Keratinocyte (primary cell): ENCODE measurements at regions not wholly inside any gene's neighbourhood (a gene's known extent, or its start where the extent isn't known, plus 50 kb on each side); places are given as distances from the start of the nearest gene placed in this dataset.

Experiments used
- DNase-seq: peaks from one replicate; pipeline ENCODE4 v3.0.0-alpha.2; 2011; ENCODE audit warnings: low read depth, missing footprints, low spot score
- FAIRE-seq: peaks from 2 replicates; lab custom pipeline; 2011; peaks lifted over from hg19 to GRCh38; lab: Jason Lieb, UNC
- H2AFZ ChIP-seq: 2 replicates; pipeline ENCODE4 v1.6.0; 2012; ENCODE audit warnings: low read length, control low read depth, inconsistent platforms; ENCODE audit not compliant: control insufficient read depth
- H3K27ac ChIP-seq: 2 replicates; pipeline ENCODE4 v1.5.1; 2011; ENCODE audit warnings: low read length; ENCODE audit not compliant: control insufficient read depth, insufficient read depth
- H3K27me3 ChIP-seq: 3 replicates; pipeline ENCODE4 v1.6.0; 2011; ENCODE audit warnings: low read length; ENCODE audit not compliant: control insufficient read depth, insufficient read depth; ENCODE audit errors: extremely low read depth
- H3K36me3 ChIP-seq, 2 experiments: 2 replicates in 1 of 2; 3 replicates in 1 of 2; pipeline ENCODE4 v1.5.1; 2011; ENCODE audit warnings: low read length in 2 of 2, mild to moderate bottlenecking in 1 of 2; ENCODE audit not compliant: control insufficient read depth in 2 of 2, insufficient read depth in 2 of 2; ENCODE audit errors: extremely low read depth in 1 of 2
- H3K4me1 ChIP-seq: 3 replicates; pipeline ENCODE4 v1.5.1; 2011; ENCODE audit warnings: low read length; ENCODE audit not compliant: control insufficient read depth, insufficient read depth; ENCODE audit errors: extremely low read depth
- H3K4me2 ChIP-seq: 3 replicates; pipeline ENCODE4 v1.6.0; 2011; ENCODE audit warnings: low read depth, low read length; ENCODE audit not compliant: control insufficient read depth, insufficient read depth; ENCODE audit errors: extremely low read depth
- H3K4me3 ChIP-seq, 3 experiments: fragments of 200-600 bp in 1 of 3; sonication (generic) in 1 of 3; 2 replicates in 2 of 3; 3 replicates in 1 of 3; pipeline ENCODE4 v1.5.1; 2011 to 2016; ENCODE audit warnings: low read length in 3 of 3, mild to moderate bottlenecking in 3 of 3, control low read depth in 2 of 3, inconsistent platforms in 1 of 3, low read depth in 1 of 3, mixed read lengths in 1 of 3, mixed run types in 1 of 3, moderate library complexity in 1 of 3; ENCODE audit not compliant: control insufficient read depth in 2 of 3, insufficient read depth in 2 of 3; ENCODE audit errors: extremely low read depth in 1 of 3
- H3K79me2 ChIP-seq: 2 replicates; pipeline ENCODE4 v1.6.0; 2012; ENCODE audit warnings: low read length; ENCODE audit not compliant: control insufficient read depth, insufficient read depth
- H3K9ac ChIP-seq: 3 replicates; pipeline ENCODE4 v1.6.0; 2011; ENCODE audit warnings: low read length; ENCODE audit not compliant: control insufficient read depth, insufficient read depth; ENCODE audit errors: extremely low read depth
- H3K9me1 ChIP-seq: 3 replicates; pipeline ENCODE4 v1.6.0; 2011; ENCODE audit warnings: low read length; ENCODE audit not compliant: control insufficient read depth, insufficient read depth; ENCODE audit errors: extremely low read depth
- H3K9me3 ChIP-seq: 2 replicates; pipeline ENCODE4 v1.5.1; 2012; ENCODE audit warnings: low read depth, low read length; ENCODE audit not compliant: control insufficient read depth
- H4K20me1 ChIP-seq: 3 replicates; pipeline ENCODE4 v1.6.0; 2011; ENCODE audit warnings: low read length; ENCODE audit not compliant: control insufficient read depth, insufficient read depth; ENCODE audit errors: extremely low read depth
- EZH2 ChIP-seq: IDR thresholded peaks from one replicate; pipeline ENCODE4 v1.6.1; 2012; ENCODE audit warnings: inconsistent platforms, mild to moderate bottlenecking, low read length, moderate library complexity
- dilution Hi-C: fragments of 300-500 bp; cut with MboI; formaldehyde crosslinking; loops from one replicate; pipeline ENCODE4 v1.7.0; 2020; ENCODE audit warnings: low sequenced_read_pairs; ENCODE audit not compliant: extremely low pct_ligation_motif_present
- TF ChIP-seq, protein P1 (sequence below), 3 experiments: IDR thresholded peaks in 1 of 3; conservative IDR thresholded peaks in 1 of 3; optimal IDR thresholded peaks in 1 of 3; 2 replicates in 2 of 3; 3 replicates in 1 of 3; pipeline versions ENCODE3 to v1.5.1; 2011; ENCODE audit warnings: low read length in 3 of 3, mild to moderate bottlenecking in 3 of 3, moderate library complexity in 2 of 3, control low read depth in 1 of 3, inconsistent platforms in 1 of 3; ENCODE audit not compliant: insufficient read depth in 2 of 3; ENCODE audit errors: extremely low read depth in 1 of 3

DNA sequence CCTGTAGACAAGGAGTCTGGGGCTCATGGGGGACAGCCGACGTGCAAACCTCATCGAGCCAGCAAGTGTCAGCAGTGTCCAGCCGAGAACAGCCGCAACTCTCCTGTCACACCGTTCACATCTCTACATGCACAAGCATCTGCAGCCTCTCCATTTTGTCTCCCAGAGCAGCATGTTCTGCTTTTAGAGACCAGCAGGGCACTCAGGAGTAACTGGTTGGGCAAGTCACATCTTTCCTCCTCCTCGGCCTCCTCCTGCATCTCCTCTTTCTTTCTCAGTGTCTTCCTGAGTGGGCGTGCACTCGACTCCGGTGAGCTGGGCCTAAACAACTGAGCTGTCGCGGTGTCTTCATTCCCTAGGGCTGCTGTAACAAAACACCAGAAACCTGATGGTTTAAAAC is 249.9 kb downstream of the SH3BP4 start:
- Histone ChIP-seq H2AFZ (no peak overlapping the region), H3K9me3 (no peaks in the 10 kb centered on the region), H3K27me3 (peaks cover 12% of the 10 kb centered on the region), H3K9me1 (no peaks in the 10 kb centered on the region), H3K79me2 (no peaks in the 10 kb centered on the region), H3K4me3 (no peak overlapping the region), H3K36me3 (no peaks in the 10 kb centered on the region), H3K9ac (no peak overlapping the region), H3K27ac (no peak overlapping the region), H3K4me2 (no peak overlapping the region), H4K20me1 (no peaks in the 10 kb centered on the region), H3K4me1 (no peaks in the 10 kb centered on the region)
- no peak for FAIRE-seq
- DNase-seq, result no peak
- dilution Hi-C loops, result no loop called here
- TF ChIP-seq EZH2, result no peak
- TF ChIP-seq, protein P1, sequence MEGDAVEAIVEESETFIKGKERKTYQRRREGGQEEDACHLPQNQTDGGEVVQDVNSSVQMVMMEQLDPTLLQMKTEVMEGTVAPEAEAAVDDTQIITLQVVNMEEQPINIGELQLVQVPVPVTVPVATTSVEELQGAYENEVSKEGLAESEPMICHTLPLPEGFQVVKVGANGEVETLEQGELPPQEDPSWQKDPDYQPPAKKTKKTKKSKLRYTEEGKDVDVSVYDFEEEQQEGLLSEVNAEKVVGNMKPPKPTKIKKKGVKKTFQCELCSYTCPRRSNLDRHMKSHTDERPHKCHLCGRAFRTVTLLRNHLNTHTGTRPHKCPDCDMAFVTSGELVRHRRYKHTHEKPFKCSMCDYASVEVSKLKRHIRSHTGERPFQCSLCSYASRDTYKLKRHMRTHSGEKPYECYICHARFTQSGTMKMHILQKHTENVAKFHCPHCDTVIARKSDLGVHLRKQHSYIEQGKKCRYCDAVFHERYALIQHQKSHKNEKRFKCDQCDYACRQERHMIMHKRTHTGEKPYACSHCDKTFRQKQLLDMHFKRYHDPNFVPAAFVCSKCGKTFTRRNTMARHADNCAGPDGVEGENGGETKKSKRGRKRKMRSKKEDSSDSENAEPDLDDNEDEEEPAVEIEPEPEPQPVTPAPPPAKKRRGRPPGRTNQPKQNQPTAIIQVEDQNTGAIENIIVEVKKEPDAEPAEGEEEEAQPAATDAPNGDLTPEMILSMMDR (optimal IDR thresholded peaks at IDR 0.05 in 1 of 3, IDR thresholded peaks at IDR 0.05 in 1 of 3, conservative IDR thresholded peaks at IDR 0.05 in 1 of 3; ENCODE audit: extremely low read depth in 1 of 3, insufficient read depth in 2 of 3, low read length in 3 of 3), result no peak

- Histone ChIP-seq H3K4me2 (no peak overlapping the region), H2AFZ (no peak overlapping the region), H3K79me2 (no peaks in the 10 kb centered on the region), H3K4me1 (no peaks in the 10 kb centered on the region), H3K27me3 (peaks cover 16% of the 10 kb centered on the region), H3K9ac (no peak overlapping the region), H3K9me3 (no peaks in the 10 kb centered on the region), H3K36me3 (no peaks in the 10 kb centered on the region), H3K9me1 (no peaks in the 10 kb centered on the region), H3K4me3 (no peak overlapping the region), H4K20me1 (no peaks in the 10 kb centered on the region), H3K27ac (no peak overlapping the region)
- FAIRE-seq, result no peak
- DNase-seq, result no peak
- TF ChIP-seq, protein P1 (optimal IDR thresholded peaks at IDR 0.05 in 1 of 3, IDR thresholded peaks at IDR 0.05 in 1 of 3, conservative IDR thresholded peaks at IDR 0.05 in 1 of 3; ENCODE audit: extremely low read depth in 1 of 3, insufficient read depth in 2 of 3, low read length in 3 of 3), result no peak
- no peak for TF ChIP-seq EZH2
- dilution Hi-C loops, result no loop called here
These were observed 253.1 kb downstream of the SH3BP4 start for GRCh38 chr2:235204948-235205347.
